ENCODE measurements at regions not wholly inside any gene's neighbourhood (a gene's known extent, or its start where the extent isn't known, plus 50 kb on each side); places are given as distances from the start of the nearest gene placed in this dataset.

DNA sequence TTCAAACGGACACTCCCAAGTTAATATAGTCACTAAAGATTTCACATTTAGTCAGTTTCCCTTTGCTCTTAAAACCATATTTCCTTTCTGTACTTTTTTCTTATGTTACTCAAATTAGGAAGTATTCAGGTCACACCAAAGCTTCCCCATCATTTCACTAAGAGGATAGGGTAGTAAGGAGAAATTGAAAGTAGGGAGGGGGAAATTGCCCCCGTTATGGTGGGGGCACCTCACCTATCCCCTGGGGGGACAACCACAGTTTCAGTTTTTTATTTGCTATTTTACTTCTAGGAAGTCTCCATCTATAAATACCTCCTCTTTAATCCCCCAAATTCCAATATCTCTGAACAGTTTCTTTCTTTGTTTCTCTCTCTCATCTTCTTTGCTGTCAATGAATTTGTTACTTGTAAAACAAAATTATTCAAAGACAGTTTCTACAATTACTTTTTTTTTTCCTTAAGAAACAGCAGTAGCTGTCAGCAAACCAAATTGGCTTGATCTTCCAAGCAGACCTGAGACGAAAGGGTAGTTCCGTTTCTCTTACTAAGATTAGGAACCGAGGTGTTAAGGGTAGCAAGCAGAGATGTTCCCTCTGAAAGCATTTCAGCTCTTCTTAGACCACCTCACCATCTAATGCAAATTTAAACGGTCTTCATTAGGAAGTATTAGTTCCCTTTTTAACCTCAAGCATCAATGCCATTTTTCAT, 160.2 kb upstream of the KLF3 start:
- no peaks in the 10 kb centered on the region for H3K27me3 ChIP-seq (ENCODE audit: insufficient read depth, low read length)
- H3K4me3 ChIP-seq (ENCODE audit: low read length): no peak overlapping the region
- peaks cover 14% of the 10 kb centered on the region for H3K4me1 ChIP-seq (ENCODE audit: insufficient read depth, low read length)
- H3K9me3 ChIP-seq (ENCODE audit: low read depth, low read length): no peaks in the 10 kb centered on the region

DNA sequence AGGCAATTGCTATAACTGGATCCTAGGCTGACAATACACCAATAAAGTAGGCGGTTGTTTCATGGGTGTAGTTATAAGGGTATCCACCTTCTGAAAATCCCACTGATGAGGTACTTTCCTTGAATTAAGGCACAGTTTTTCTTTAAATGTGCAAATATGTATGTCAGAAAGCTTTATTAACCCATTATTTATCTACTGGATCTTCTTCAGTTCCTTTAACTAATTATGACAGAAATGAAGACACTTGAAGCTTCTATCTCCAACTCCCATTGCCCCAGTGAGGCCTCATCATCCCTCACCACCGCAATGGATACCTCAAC, 159.6 kb upstream of the KLF3 start:
- H3K9me3 ChIP-seq (ENCODE audit: low read depth, low read length): no peaks in the 10 kb centered on the region
- H3K27me3 ChIP-seq (ENCODE audit: insufficient read depth, low read length): no peaks in the 10 kb centered on the region
- H3K4me3 ChIP-seq (ENCODE audit: low read length): no peak overlapping the region
- peaks cover 14% of the 10 kb centered on the region for H3K4me1 ChIP-seq (ENCODE audit: insufficient read depth, low read length)

DNA sequence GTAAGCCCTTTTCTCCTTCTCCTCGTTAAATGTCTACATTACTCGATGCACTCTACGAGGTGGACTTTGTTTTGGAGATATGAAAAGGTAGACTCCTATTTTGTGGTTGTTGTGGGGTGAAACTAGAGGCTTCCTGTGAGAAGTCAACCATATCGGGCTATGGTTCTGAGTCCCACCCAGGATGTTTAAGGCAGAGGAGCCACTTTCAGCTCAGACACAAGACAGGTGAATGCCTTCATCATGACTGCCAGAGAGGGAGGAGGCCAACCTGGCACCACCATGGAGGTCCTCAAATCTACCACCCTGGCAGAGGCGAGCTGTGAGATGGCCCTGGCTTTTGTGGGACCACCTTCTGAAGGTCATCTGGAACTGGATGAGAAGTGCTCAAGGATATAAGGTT, 154.4 kb upstream of the KLF3 start:
- Histone ChIP-seq H3K9me3 (ENCODE audit: low read depth, low read length) (no peaks in the 10 kb centered on the region), H3K27me3 (ENCODE audit: insufficient read depth, low read length) (no peaks in the 10 kb centered on the region), H3K4me3 (ENCODE audit: low read length) (peak overlapping the region; percentile 24), H3K4me1 (ENCODE audit: insufficient read depth, low read length) (peaks cover 27% of the 10 kb centered on the region)

DNA sequence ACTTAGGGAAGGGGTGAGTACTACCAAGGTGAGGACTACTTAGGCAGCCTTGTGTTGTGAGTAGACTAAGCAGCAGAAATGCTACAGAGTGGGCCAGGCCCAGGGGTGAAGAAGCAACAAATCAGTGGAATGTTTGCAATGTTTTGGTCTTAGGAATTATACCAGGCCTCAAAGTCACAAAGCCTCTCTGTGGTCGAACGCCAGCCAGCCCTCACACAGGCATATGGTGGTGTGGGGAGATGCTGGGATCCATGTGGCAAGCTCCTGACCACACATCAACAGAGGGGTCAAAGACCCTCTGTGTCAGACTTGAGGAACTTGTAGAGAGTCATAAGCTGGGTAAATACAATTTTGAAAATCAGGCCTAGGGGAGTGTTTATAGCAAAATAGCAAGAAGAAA, 153.8 kb upstream of the KLF3 start:
- H3K9me3 ChIP-seq (ENCODE audit: low read depth, low read length): no peaks in the 10 kb centered on the region
- no peaks in the 10 kb centered on the region for H3K27me3 ChIP-seq (ENCODE audit: insufficient read depth, low read length)
- peak overlapping the region; percentile 24 for H3K4me3 ChIP-seq (ENCODE audit: low read length)
- peaks cover 33% of the 10 kb centered on the region for H3K4me1 ChIP-seq (ENCODE audit: insufficient read depth, low read length)

DNA sequence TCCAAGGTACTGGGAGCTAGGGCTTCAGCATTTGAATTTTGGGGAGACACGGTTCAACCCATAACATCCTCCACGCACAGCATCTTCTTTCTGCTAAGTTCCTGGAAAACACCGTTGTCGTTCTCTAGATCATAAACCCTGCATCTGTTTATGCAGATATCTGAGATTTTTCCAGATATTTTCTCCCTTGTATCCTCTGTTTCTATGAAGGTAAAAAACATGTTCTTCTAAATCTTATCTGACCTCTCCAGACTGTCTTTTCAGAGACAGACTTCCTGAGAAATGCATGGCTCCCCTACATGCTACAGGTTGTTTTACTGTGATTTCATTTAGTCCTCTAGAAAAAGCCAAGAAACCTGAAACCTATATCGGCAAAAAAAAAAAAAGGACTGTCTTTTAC, 152.3 kb upstream of the KLF3 start:
- H3K4me1 ChIP-seq (ENCODE audit: insufficient read depth, low read length): peaks cover 33% of the 10 kb centered on the region
- H3K27me3 ChIP-seq (ENCODE audit: insufficient read depth, low read length): no peaks in the 10 kb centered on the region
- no peaks in the 10 kb centered on the region for H3K9me3 ChIP-seq (ENCODE audit: low read depth, low read length)
- no peak overlapping the region for H3K4me3 ChIP-seq (ENCODE audit: low read length)

DNA sequence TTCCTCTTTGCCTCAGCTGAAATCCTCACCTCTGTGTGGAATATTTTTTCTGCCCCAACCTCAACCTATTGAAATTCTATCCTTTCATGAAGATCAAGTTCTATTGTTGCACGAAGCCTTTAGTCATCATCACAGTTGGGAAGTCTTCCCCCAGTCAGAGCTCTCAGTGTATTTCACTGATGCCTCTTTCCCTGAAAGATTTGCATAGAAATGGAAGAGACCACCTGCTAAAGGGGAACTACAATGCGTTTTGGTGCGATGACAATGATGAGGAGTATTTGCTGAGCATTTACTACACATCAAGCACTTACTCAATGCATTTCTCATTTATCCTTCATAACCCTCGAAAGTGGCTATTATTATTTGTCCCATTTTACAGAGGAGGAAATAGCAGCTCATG, 151.2 kb upstream of the KLF3 start:
- Histone ChIP-seq H3K4me3 (ENCODE audit: low read length) (no peak overlapping the region), H3K9me3 (ENCODE audit: low read depth, low read length) (no peaks in the 10 kb centered on the region), H3K4me1 (ENCODE audit: insufficient read depth, low read length) (peaks cover 28% of the 10 kb centered on the region), H3K27me3 (ENCODE audit: insufficient read depth, low read length) (no peaks in the 10 kb centered on the region)

DNA sequence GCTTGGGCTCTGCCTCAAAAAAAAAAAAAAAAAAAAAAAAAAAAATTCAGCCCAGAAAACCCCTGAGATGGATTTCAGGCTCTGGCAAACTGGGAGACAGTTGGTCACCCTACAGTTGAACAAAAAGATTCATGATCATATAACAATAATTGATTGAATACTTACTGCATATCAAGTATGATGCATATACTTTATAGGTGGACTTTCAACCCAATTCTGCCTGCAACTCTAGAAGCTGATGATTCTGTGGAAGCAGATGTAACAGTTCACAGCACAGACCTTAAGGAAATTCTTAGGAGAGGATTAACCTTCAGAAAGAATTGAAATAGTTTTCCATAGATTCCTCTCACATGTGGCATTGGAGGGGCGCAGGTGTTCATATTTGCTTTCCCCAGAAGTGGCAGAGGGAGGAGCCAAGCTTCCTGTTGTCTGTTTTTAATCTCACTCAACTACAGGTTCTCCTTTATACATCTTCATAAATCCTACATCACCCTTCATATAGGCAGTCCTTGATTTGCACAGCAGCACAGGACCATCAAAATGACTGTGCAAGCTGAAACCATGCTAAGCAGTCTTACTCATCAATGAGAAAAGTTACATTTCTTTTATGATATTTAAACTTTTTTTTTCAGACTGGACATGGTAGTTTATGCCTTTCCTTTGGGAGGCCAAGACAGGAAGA, 149.4 kb upstream of the KLF3 start:
- H3K4me3 ChIP-seq (ENCODE audit: low read length): no peak overlapping the region
- H3K4me1 ChIP-seq (ENCODE audit: insufficient read depth, low read length): peaks cover 25% of the 10 kb centered on the region
- no peaks in the 10 kb centered on the region for H3K27me3 ChIP-seq (ENCODE audit: insufficient read depth, low read length)
- H3K9me3 ChIP-seq (ENCODE audit: low read depth, low read length): no peaks in the 10 kb centered on the region

DNA sequence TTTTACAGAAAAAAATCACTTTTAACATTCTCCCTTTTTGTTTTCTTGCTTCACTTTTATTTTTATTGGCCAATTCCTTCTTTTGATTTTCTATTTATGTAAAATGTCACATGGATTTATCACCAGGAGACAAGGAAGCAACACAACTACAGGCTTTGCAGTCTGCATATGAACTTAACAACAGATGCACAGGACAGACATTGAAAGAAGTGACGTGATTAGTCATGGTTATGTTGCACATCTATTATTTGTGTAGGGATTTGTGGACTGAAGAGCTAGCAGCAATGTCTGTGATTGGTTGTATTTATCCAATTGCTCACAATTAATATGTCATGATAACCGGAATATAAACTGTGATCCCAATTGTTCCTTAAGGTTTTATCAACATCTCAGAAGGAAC, 147.8 kb upstream of the KLF3 start:
- Histone ChIP-seq H3K4me3 (ENCODE audit: low read length) (no peak overlapping the region), H3K4me1 (ENCODE audit: insufficient read depth, low read length) (peaks cover 28% of the 10 kb centered on the region), H3K9me3 (ENCODE audit: low read depth, low read length) (no peaks in the 10 kb centered on the region), H3K27me3 (ENCODE audit: insufficient read depth, low read length) (no peaks in the 10 kb centered on the region)

DNA sequence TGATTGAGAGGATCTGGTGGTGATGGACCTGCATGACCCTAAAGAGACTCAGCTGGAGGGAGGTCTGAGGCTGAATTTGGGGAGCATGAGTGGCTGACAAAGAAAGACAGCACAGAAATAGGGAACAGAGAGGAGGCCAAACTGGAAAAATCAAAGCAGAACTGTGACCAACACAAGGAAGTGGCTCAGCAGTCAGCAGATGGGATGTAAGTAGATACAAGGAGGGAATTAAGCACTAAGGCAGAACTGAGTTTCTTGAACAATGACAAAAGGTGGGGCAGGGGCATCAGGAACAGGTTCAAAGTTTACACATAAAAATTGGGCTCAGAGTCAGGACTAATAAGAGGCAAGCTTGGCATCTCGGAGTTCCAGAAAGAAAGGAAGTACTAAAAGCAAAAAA, 144.3 kb upstream of the KLF3 start:
- Histone ChIP-seq H3K9me3 (ENCODE audit: low read depth, low read length) (no peaks in the 10 kb centered on the region), H3K4me3 (ENCODE audit: low read length) (no peak overlapping the region), H3K27me3 (ENCODE audit: insufficient read depth, low read length) (no peaks in the 10 kb centered on the region), H3K4me1 (ENCODE audit: insufficient read depth, low read length) (peaks cover 44% of the 10 kb centered on the region)

DNA sequence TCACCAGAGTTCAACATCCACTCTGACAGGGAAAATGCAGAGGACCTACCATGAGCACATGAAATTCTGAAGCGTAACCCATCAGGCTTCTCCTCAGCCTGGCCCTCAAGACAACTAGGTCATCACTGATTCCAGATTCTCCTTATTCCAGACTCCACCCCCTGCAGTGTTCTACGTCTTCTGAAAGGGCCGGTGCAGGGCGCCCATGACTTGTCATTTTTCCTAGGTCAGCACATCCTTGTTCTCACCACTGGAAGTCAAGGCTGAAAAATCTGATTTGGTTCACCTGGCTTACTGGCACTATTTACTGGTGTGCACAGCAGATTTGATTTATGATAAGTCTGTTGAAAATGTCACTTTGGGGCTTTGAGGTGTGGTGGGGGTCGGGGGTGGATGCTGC, 140.9 kb upstream of the KLF3 start:
- no peaks in the 10 kb centered on the region for H3K27me3 ChIP-seq (ENCODE audit: insufficient read depth, low read length)
- H3K4me3 ChIP-seq (ENCODE audit: low read length): no peak overlapping the region
- H3K9me3 ChIP-seq (ENCODE audit: low read depth, low read length): no peaks in the 10 kb centered on the region
- peaks cover 54% of the 10 kb centered on the region for H3K4me1 ChIP-seq (ENCODE audit: insufficient read depth, low read length)

DNA sequence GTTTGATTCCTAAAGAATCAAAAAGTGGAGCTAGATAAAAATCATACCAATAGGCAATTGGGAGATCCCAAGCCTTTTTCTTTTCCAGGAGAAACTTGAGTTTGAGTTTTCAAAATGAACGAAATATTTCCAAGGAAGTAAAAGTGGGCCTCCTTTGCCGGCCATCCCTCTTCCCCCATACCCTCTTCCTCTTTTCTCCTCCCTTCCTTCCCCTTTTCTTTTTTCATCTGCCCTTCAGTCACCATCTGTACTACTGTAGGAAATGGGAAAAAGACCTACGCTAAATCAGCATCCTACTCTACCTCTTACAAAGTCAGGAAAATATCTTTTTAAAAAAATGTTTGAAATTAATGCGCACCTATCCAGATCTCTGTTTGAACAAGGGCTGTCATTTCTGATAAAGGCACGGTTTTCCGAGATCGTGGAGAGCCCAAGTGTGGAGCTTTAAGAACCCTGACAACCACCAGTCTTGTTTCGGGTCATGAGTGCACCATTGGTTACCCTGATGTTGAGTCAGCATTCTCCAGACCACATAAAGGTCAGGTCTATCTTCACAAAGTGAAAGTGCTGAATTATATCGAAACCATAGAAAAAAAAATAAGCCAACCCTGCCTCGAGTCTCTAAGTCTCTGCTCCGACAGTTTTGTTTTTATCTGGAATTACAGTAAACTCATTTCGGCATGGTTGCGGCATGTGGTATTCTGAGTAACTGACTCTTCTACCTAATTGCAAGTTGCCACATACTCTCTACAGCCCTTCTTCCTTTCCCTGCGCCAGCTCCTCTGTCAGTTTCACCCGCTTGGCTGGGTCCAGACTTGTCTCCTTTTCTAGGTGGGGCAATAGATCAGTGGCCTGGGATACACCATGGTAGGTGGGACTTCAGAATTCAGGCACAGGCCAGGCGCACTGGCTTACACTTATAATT, 140.2 kb upstream of the KLF3 start:
- no peak overlapping the region for H3K4me3 ChIP-seq (ENCODE audit: low read length)
- no peaks in the 10 kb centered on the region for H3K27me3 ChIP-seq (ENCODE audit: insufficient read depth, low read length)
- no peaks in the 10 kb centered on the region for H3K9me3 ChIP-seq (ENCODE audit: low read depth, low read length)
- H3K4me1 ChIP-seq (ENCODE audit: insufficient read depth, low read length): peaks cover 58% of the 10 kb centered on the region

DNA sequence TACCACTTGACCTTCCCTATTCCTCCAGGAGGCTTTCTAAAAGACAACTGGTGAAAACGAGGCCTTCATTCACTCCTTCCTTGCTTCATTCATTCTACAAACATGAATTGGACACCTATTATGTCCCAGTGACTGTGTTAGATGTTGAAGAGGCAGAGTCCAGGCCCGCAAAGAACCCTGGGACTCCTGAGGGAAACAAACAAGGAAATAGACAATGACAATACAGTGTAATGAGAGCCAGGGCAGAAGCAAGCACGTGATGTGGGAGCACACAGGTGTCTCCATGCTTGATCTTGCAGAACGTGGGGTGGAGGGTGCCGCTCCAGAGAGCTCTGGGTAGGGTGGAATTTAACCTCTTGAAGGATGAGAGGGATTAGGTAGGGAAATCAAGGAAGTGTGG, 137.6 kb upstream of the KLF3 start:
- Histone ChIP-seq H3K9me3 (ENCODE audit: low read depth, low read length) (no peaks in the 10 kb centered on the region), H3K4me3 (ENCODE audit: low read length) (no peak overlapping the region), H3K27me3 (ENCODE audit: insufficient read depth, low read length) (no peaks in the 10 kb centered on the region), H3K4me1 (ENCODE audit: insufficient read depth, low read length) (peaks cover 67% of the 10 kb centered on the region)

DNA sequence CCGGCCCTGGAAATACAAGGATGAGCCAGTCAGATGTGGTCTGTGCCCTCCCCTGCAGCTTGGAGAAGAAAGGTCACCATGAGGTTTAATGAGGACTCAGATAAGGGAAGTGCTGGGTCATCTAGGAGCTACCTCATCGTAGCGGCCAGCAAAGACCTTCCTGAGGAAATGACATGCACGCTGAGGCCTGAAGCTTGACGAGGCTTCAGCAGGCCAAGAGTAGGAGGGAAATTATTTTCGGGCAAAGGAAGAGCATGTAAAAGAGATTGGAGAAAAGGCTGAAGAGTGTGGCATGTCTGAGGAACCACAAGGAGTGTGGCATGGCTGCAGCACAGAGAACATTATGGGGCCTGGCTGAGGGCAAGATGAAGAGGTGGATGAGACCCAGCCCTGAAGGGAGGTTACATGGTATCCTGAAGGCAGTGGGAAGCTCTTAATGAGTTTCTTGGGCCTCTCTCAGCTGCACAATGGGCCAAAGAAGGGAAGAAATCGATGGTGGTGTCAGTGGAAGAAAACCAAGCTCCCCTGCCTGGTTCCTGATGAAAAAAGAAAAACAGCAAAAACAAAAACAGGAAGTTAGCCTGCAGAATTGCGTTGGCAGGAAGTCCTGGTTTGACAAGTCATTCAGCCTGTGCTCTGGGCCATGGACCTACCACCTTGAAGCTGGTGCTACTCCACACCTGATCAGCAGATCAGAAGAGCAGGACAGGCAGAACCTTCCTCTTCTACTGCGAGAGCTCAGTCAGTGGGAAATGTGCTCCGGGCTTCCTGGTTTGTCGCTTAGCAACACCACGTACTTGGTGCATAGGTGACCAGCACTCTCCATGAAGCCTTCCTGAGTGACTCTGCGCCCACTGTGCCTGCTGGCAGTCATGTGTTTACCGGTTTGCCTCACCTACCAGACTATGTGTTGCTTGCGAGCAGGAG, 134.5 kb upstream of the KLF3 start:
- Histone ChIP-seq H3K4me3 (ENCODE audit: low read length) (no peak overlapping the region), H3K27me3 (ENCODE audit: insufficient read depth, low read length) (no peaks in the 10 kb centered on the region), H3K9me3 (ENCODE audit: low read depth, low read length) (no peaks in the 10 kb centered on the region), H3K4me1 (ENCODE audit: insufficient read depth, low read length) (peaks cover 55% of the 10 kb centered on the region)

DNA sequence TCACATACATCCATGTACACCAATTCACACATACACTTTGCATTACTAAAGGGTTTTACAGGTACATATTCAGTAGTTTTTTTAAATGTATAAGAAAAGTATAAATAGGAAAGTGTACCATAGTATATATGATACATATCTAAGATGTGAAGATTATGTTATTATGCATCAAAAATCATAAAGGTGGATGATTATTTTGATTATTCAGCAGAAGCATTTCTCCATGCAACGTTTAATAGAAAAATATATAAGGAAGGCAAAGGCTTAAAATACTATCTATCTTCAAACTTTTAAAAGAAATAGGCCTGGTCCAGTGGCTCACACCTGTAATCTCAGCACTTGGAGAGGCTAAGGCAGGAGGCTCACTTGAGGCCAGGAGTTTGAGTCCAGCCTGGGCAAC, 133.5 kb upstream of the KLF3 start:
- Histone ChIP-seq H3K27me3 (ENCODE audit: insufficient read depth, low read length) (no peaks in the 10 kb centered on the region), H3K4me1 (ENCODE audit: insufficient read depth, low read length) (peaks cover 54% of the 10 kb centered on the region), H3K9me3 (ENCODE audit: low read depth, low read length) (no peaks in the 10 kb centered on the region), H3K4me3 (ENCODE audit: low read length) (no peak overlapping the region)
